Bronchial epithelial cell (primary cell): ENCODE measurements at regions not wholly inside any gene's neighbourhood (a gene's known extent, or its start where the extent isn't known, plus 50 kb on each side); places are given as distances from the start of the nearest gene placed in this dataset.

Experiments
- DNase-seq: peaks from one replicate; pipeline ENCODE4 v3.0.0-alpha.2; 2010; ENCODE audit warnings: low read depth
- FAIRE-seq: peaks from 2 replicates; lab custom pipeline; 2011; peaks lifted over from hg19 to GRCh38; lab: Jason Lieb, UNC
- H3K27me3 ChIP-seq: 2 replicates; pipeline ENCODE4 v1.5.1; 2011; ENCODE audit warnings: low read length; ENCODE audit not compliant: control insufficient read depth, insufficient read depth
- H3K36me3 ChIP-seq: 2 replicates; pipeline ENCODE4 v1.5.1; 2011; ENCODE audit warnings: low read length; ENCODE audit not compliant: control insufficient read depth, insufficient read depth
- H3K4me3 ChIP-seq: 2 replicates; pipeline ENCODE4 v1.5.1; 2011; ENCODE audit warnings: mild to moderate bottlenecking, low read depth, low read length, control low read depth
- CTCF ChIP-seq: IDR thresholded peaks from 2 replicates; pipeline ENCODE4 v1.5.1; 2011; ENCODE audit warnings: mild to moderate bottlenecking, moderate library complexity, low read length, control low read depth, inconsistent platforms; ENCODE audit not compliant: insufficient read depth, severe bottlenecking

GRCh38 chr6:138567052-138567451 lies 67.8 kb upstream of the NHSL1 start:
- no peak for FAIRE-seq

DNA sequence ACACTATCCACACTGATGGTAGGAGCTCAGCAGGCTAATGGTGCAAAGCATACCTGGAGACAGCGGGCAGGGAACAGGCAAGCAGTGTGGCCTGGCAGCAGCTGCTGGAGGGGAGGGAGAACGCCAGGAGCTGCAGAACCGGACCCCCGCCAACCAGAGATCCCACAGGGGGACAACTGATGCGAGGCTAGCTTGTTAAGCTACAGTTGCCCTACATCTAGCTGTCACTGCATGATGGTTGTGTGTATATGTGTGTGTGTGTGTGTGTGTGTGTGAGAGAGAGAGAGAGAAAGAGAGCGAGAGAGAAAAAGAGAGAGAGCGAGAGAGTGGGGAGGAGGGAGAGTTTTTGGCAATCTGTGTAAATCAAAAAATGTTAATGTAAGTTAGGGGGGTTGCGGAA lies 69.7 kb upstream of the NHSL1 start:
- Histone ChIP-seq H3K4me3 (no peak overlapping the region), H3K27me3 (no peaks in the 10 kb centered on the region), H3K36me3 (no peaks in the 10 kb centered on the region)
- no peak for TF ChIP-seq CTCF
- no peak for FAIRE-seq
- DNase-seq: no peak

More at GRCh38 chr6:138567052-138567451, 67.8 kb upstream of the NHSL1 start:
- H3K4me3 ChIP-seq: no peak overlapping the region
- no peak for TF ChIP-seq CTCF
- H3K36me3 ChIP-seq: no peaks in the 10 kb centered on the region
- no peaks in the 10 kb centered on the region for H3K27me3 ChIP-seq
- no peak for DNase-seq

DNA sequence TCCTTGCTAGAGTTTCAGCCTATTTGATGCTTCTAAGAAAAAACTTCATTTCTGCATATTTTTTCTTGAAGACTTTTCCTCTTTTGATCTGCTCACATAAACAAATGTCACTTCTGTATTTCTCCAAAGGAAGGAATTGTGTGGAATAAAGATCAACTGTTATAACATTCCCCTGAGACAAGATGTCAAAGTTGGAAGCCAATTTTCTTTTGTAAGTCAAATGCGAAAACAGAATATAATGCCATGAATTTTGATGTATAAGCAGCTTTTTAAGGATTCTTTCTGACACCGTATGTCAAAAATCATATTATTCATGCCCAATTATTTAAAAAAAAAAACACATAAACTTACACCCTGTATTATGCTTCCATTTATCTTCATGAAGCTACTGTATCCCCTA lies 70.3 kb upstream of the NHSL1 start:
- H3K36me3 ChIP-seq: no peaks in the 10 kb centered on the region
- TF ChIP-seq CTCF: no peak
- DNase-seq (no peak), FAIRE-seq (no peak)
- no peaks in the 10 kb centered on the region for H3K27me3 ChIP-seq
- no peak overlapping the region for H3K4me3 ChIP-seq

GRCh38 chr6:138569970-138570724 lies 70.9 kb upstream of the NHSL1 start:
- no peak for TF ChIP-seq CTCF
- no peaks in the 10 kb centered on the region for H3K36me3 ChIP-seq
- FAIRE-seq (no peak), DNase-seq (no peak)
- H3K27me3 ChIP-seq: no peaks in the 10 kb centered on the region
- H3K4me3 ChIP-seq: no peak overlapping the region

DNA sequence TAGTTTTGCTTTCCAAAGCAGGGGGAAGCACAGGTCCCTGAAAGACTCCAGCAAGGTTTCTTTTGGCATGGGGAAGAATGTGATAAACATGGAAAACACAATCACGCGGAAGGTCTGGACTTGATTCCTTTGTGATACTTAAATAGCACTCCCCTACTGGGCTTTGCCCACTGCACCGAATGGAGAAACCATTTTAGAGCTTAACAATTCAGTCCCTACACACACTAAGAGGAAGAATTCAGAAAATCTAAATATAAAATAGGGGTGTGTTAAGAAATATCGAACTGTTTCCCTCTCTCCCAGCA lies 71.4 kb upstream of the NHSL1 start:
- DNase-seq: no peak
- no peak overlapping the region for H3K4me3 ChIP-seq
- H3K27me3 ChIP-seq: no peaks in the 10 kb centered on the region
- no peak for TF ChIP-seq CTCF
- FAIRE-seq: no peak
- no peaks in the 10 kb centered on the region for H3K36me3 ChIP-seq

DNA sequence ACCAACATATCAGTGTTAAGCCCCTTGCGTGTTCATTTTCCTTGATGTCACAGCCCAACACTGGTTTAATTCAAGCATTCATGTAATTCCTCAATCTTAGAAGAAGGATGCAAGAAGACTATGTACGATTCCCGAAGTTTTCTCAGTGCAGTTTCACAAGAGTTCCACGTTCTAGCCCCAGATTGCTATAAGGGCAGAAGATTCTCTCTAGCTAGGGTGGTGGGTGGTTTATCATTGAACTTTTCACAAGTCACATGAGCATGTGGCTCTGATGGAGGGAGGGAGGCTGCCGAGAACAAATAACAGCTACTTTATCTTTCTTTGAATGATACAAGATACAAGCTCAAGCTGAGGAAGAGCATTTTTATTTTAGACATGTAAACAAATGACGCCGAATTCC lies 71.9 kb upstream of the NHSL1 start:
- TF ChIP-seq CTCF: no peak
- Histone ChIP-seq H3K27me3 (no peaks in the 10 kb centered on the region), H3K36me3 (no peaks in the 10 kb centered on the region), H3K4me3 (no peak overlapping the region)
- DNase-seq (no peak), FAIRE-seq (no peak)
